Activated CD8-positive, alpha-beta T cell treated with anti-CD3 and anti-CD28 coated beads for 36 hours (primary cell): ENCODE measurements at regions not wholly inside any gene's neighbourhood (a gene's known extent, or its start where the extent isn't known, plus 50 kb on each side); places are given as distances from the start of the nearest gene placed in this dataset.

Experiments
- ATAC-seq: fragments of 200-7000 bp; cut with Tn5 transposase; one replicate; pipeline ENCODE4 v1.10.0; 2021; ENCODE audit warnings: mild to moderate bottlenecking, moderate library complexity
- CTCF ChIA-PET: fragments of 350-600 bp; sonication (Branson Sonifier 250); formaldehyde crosslinking; loops from one replicate; lab custom pipeline; 2021; ENCODE audit warnings: antibody characterized with exemption; lab: Charles Lee
- POLR2A ChIA-PET: fragments of 350-600 bp; sonication (Branson Sonifier 250); formaldehyde crosslinking; loops from one replicate; lab custom pipeline; 2021; ENCODE audit warnings: antibody characterized with exemption; lab: Charles Lee
- DNase-seq: peaks from one replicate; pipeline ENCODE4 v3.0.0-alpha.2; 2020
- H3K27ac Mint-ChIP-seq: one replicate; pipeline ENCODE4 v1.8.0; 2021; ENCODE audit warnings: mild to moderate bottlenecking, mixed read lengths
- H3K27me3 Mint-ChIP-seq: one replicate; pipeline ENCODE4 v1.8.0; 2021; ENCODE audit warnings: mixed read lengths
- H3K36me3 Mint-ChIP-seq: one replicate; pipeline ENCODE4 v1.8.0; 2021; ENCODE audit warnings: low read depth, mixed read lengths
- H3K4me1 Mint-ChIP-seq: one replicate; pipeline ENCODE4 v1.8.0; 2021; ENCODE audit warnings: low read depth, mixed read lengths
- H3K4me3 Mint-ChIP-seq: one replicate; pipeline ENCODE4 v1.8.0; 2021; ENCODE audit warnings: mild to moderate bottlenecking, moderate library complexity, mixed read lengths
- H3K9me3 Mint-ChIP-seq: one replicate; pipeline ENCODE4 v1.8.0; 2021; ENCODE audit warnings: mixed read lengths
- intact Hi-C: fragments of 100-400 bp; cut with micrococcal nuclease; formaldehyde crosslinking; loops from one replicate; pipeline ENCODE4 v1.10.0; 2022
- TF ChIP-seq, protein P1 (sequence below): fragments of 200-600 bp; IDR thresholded peaks from one replicate; pipeline ENCODE4 v1.8.0; 2022; ENCODE audit warnings: antibody characterized with exemption, mild to moderate bottlenecking

DNA sequence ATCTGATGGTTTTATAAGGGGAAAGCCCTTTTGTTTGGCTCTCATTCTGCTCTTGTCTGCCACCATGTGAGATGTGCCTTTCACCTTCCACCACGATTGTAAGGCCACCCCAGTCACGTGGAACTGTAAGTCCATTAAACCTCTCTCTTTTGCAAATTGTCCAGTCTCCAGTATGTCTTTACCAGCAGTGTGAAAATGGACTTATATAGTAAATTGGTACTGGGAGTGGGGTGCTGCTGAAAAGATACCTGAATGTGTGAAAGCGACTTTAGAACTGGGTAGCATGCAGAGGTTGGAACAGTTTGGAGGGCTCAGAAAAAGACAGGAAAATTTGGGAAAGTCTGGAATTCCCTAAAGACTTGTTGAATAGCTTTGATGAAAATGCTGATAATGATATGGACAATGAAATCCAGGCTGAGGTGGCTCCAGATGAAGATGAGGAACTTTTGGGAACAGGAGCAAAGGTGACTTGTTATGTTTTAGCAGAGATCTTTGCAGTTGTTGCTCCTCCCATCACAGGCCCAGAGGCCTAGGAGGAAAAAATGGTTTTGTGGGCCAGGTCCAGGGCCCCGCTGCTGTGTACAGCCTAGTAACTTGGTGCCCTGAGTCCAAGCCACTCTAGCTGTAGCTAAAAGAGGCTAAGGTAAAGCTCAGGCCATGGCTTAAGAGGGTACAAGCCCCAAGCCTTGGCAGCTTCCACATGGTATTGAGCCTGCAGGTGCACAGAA lies 275.7 kb upstream of the NPSR1 start:
- no peak for ATAC-seq
- Mint-ChIP-seq H3K4me3 (no peak overlapping the region), H3K36me3 (no peaks in the 10 kb centered on the region), H3K4me1 (no peaks in the 10 kb centered on the region), H3K27me3 (no peaks in the 10 kb centered on the region), H3K27ac (no peak overlapping the region), H3K9me3 (peaks cover 7% of the 10 kb centered on the region)
- TF ChIP-seq, protein P1, sequence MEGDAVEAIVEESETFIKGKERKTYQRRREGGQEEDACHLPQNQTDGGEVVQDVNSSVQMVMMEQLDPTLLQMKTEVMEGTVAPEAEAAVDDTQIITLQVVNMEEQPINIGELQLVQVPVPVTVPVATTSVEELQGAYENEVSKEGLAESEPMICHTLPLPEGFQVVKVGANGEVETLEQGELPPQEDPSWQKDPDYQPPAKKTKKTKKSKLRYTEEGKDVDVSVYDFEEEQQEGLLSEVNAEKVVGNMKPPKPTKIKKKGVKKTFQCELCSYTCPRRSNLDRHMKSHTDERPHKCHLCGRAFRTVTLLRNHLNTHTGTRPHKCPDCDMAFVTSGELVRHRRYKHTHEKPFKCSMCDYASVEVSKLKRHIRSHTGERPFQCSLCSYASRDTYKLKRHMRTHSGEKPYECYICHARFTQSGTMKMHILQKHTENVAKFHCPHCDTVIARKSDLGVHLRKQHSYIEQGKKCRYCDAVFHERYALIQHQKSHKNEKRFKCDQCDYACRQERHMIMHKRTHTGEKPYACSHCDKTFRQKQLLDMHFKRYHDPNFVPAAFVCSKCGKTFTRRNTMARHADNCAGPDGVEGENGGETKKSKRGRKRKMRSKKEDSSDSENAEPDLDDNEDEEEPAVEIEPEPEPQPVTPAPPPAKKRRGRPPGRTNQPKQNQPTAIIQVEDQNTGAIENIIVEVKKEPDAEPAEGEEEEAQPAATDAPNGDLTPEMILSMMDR, result no peak
- ChIA-PET CTCF (no interaction called here), POLR2A (no interaction called here)
- DNase-seq, result no peak
- intact Hi-C loops, result no loop called here

DNA sequence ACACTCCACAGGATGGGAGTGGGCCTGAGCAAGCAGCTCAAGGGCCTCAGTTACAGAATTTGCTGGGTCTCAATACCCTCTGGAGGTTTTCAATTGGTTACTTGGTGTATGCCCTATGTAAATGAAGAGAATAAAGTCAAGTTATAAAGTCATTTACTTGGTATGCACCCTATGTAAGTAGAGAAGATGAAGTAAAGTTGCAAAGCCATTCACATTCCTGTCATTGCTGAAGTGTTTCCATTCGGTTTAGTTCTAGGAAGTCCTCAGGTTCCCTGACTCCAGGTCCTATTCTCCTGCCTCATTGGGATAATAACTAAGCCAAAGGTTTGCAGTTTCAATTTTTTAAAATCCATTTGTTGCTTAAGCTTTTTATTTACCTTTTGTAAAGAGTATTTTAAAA lies 272.6 kb upstream of the NPSR1 start:
- CTCF ChIA-PET, result no interaction called here
- POLR2A ChIA-PET, result no interaction called here
- H3K4me3 Mint-ChIP-seq, result no peak overlapping the region
- H3K4me1 Mint-ChIP-seq, result no peaks in the 10 kb centered on the region
- no peaks in the 10 kb centered on the region for H3K36me3 Mint-ChIP-seq
- DNase-seq (no peak), ATAC-seq (no peak)
- H3K27ac Mint-ChIP-seq, result no peak overlapping the region
- peaks cover 10% of the 10 kb centered on the region for H3K9me3 Mint-ChIP-seq
- TF ChIP-seq, protein P1, result no peak
- intact Hi-C loops, result no loop called here
- no peaks in the 10 kb centered on the region for H3K27me3 Mint-ChIP-seq

DNA sequence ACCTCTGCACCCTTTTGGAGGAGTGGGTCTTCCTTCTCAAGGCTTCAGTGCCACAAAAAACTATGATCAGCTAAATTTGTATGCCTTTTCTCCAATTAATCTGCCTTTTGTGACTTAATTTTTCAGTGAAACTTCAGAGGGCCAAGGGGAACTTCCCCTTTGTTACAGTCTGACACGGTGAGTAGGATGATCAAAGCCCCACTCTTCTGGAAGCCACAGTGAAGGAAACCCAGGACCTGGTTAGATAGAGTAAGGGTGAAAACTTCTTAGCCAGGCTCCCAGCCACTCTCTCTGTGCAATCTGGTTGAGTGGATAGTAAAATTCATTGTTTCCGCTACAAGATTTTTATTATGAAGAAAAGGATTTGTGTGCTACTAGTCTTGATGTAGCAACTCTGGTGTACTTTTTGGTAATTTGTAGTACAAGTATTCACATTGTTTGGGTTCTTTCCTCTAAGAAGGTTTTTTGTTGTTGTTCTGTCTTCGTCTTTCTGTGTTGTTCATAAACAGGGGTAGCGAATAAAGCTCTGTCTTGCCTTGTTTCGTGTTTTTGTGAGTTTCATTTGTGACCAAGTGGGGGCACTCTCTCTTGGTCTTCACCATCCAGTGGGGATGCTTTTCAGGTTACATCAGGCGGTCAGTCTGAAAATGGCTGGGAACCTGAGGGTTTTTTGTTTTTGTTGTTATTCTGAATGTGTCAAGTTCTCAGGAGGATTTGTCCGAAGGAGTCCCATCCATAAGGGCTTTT lies 268.5 kb upstream of the NPSR1 start:
- TF ChIP-seq, protein P1, result no peak
- Mint-ChIP-seq H3K27ac (no peak overlapping the region), H3K9me3 (peaks cover 2% of the 10 kb centered on the region), H3K4me3 (no peak overlapping the region), H3K27me3 (no peaks in the 10 kb centered on the region), H3K4me1 (no peaks in the 10 kb centered on the region), H3K36me3 (no peaks in the 10 kb centered on the region)
- no peak for ATAC-seq
- intact Hi-C loops, result no loop called here
- ChIA-PET POLR2A (no interaction called here), CTCF (no interaction called here)
- no peak for DNase-seq

DNA sequence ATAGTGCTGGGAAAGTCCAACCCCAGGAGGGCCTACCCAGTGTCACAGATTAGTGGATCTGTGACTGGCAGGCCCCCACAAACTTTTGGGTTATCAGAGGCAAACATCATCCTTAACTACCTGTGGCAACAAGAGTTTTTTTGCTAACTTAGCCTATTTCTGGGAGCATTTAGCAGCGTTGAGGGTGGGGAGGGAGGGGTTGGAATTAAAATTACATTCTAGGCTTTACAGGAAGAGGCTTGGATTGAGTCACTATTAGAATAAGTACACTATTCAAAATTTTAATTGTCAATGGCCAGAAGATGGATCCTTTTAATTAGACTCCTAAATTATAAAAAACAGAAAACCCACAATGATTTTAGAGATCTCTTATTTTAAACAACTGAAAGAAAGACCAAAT lies 267.9 kb upstream of the NPSR1 start:
- Mint-ChIP-seq H3K4me1 (no peaks in the 10 kb centered on the region), H3K9me3 (peaks cover 2% of the 10 kb centered on the region), H3K4me3 (no peak overlapping the region), H3K27me3 (no peaks in the 10 kb centered on the region), H3K27ac (no peak overlapping the region), H3K36me3 (no peaks in the 10 kb centered on the region)
- ChIA-PET POLR2A (no interaction called here), CTCF (no interaction called here)
- TF ChIP-seq, protein P1, result no peak
- intact Hi-C loops, result no loop called here
- ATAC-seq, result no peak
- no peak for DNase-seq

DNA sequence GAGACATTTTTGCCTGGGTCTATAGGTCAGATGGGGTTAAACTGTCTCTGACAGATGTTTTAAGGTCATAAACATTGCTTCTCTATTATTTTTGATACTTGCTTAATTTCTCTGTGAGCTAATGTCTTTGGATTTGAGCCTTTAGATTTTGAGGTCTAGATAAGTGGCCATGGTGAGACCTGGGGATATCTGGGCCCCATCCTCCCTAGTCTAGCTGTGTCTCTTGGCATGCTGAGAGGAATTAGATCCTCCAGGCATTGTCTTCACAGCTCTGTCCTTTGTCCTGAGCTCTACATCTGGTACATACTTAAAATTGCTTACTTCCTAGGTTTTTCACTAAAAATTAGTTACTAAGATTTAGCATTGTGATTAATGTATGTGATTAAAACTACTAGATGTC lies 265.0 kb upstream of the NPSR1 start:
- DNase-seq (no peak), ATAC-seq (no peak)
- intact Hi-C loops, result no loop called here
- H3K9me3 Mint-ChIP-seq, result peaks cover 2% of the 10 kb centered on the region
- no peaks in the 10 kb centered on the region for H3K36me3 Mint-ChIP-seq
- no peak overlapping the region for H3K4me3 Mint-ChIP-seq
- no peaks in the 10 kb centered on the region for H3K4me1 Mint-ChIP-seq
- H3K27me3 Mint-ChIP-seq, result no peaks in the 10 kb centered on the region
- no peak overlapping the region for H3K27ac Mint-ChIP-seq
- TF ChIP-seq, protein P1, result no peak
- ChIA-PET POLR2A (no interaction called here), CTCF (no interaction called here)
